ENCODE measurements at regions not wholly inside any gene's neighbourhood (a gene's known extent, or its start where the extent isn't known, plus 50 kb on each side); places are given as distances from the start of the nearest gene placed in this dataset.

- no peak for DNase-seq (ENCODE audit: low spot score)
Observed at GRCh38 chr12:123077298-123078119, 73.4 kb downstream of the PITPNM2 start.

- peak; percentile 55 for DNase-seq (ENCODE audit: low spot score)
Observed at GRCh38 chr12:123076604-123077297, 74.1 kb downstream of the PITPNM2 start.

- peak; percentile 78 for DNase-seq (ENCODE audit: low spot score)
Observed at GRCh38 chr12:123075646-123076171, 75.2 kb downstream of the PITPNM2 start.

GRCh38 chr12:123075087-123075645 is 75.7 kb downstream of the PITPNM2 start:
- peak; percentile 28 for DNase-seq (ENCODE audit: low spot score)

GRCh38 chr12:123073962-123074801 is 76.7 kb downstream of the PITPNM2 start:
- DNase-seq (ENCODE audit: low spot score), result no peak

GRCh38 chr12:123073292-123073691 is 77.6 kb downstream of the PITPNM2 start:
- no peak for DNase-seq (ENCODE audit: low spot score)

GRCh38 chr12:123071857-123072256 is 79.0 kb downstream of the PITPNM2 start:
- DNase-seq (ENCODE audit: low spot score), result no peak

GRCh38 chr12:123071099-123071800 is 79.6 kb downstream of the PITPNM2 start:
- no peak for DNase-seq (ENCODE audit: low spot score)

GRCh38 chr12:123070267-123071081 is 80.4 kb downstream of the PITPNM2 start:
- DNase-seq (ENCODE audit: low spot score), result no peak

GRCh38 chr12:123069436-123070266 is 81.2 kb downstream of the PITPNM2 start:
- no peak for DNase-seq (ENCODE audit: low spot score)

GRCh38 chr12:123067654-123068053 is 83.2 kb downstream of the PITPNM2 start:
- no peak for DNase-seq (ENCODE audit: low spot score)

GRCh38 chr12:123066384-123066710 is 84.5 kb downstream of the PITPNM2 start:
- DNase-seq (ENCODE audit: low spot score), result no peak

- DNase-seq (ENCODE audit: low spot score), result no peak
Observed at GRCh38 chr12:123065676-123066383, 85.1 kb downstream of the PITPNM2 start.

GRCh38 chr12:123064885-123065619 is 84.6 kb downstream of the ARL6IP4 start:
- DNase-seq (ENCODE audit: low spot score), result no peak

- no peak for DNase-seq (ENCODE audit: low spot score)
Observed at GRCh38 chr12:123064366-123064765, 83.9 kb downstream of the ARL6IP4 start.

GRCh38 chr12:123063535-123063934 is 83.1 kb downstream of the ARL6IP4 start:
- no peak for DNase-seq (ENCODE audit: low spot score)

GRCh38 chr12:123062681-123063486 is 82.4 kb downstream of the ARL6IP4 start:
- no peak for DNase-seq (ENCODE audit: low spot score)
